ENCODE measurements at regions not wholly inside any gene's neighbourhood (a gene's known extent, or its start where the extent isn't known, plus 50 kb on each side); places are given as distances from the start of the nearest gene placed in this dataset.

GRCh38 chr11:11177156-11177808 lies 175.8 kb downstream of the CSNK2A3 start:
- Mint-ChIP-seq H3K27ac (ENCODE audit: unreplicated experiment) (peak overlapping the region; percentile 89), H3K27me3 (ENCODE audit: low read depth, unreplicated experiment) (peaks cover 2% of the 10 kb centered on the region), H3K9me3 (ENCODE audit: unreplicated experiment) (peaks cover 2% of the 10 kb centered on the region), H3K4me3 (ENCODE audit: unreplicated experiment) (no peak overlapping the region), H3K4me1 (ENCODE audit: low read depth, unreplicated experiment) (peaks cover 45% of the 10 kb centered on the region), H3K36me3 (ENCODE audit: low read depth, unreplicated experiment) (no peaks in the 10 kb centered on the region)
- TF ChIP-seq EZH2 (IDR thresholded peaks at IDR 0.05; ENCODE audit: insufficient read depth, low read length): no peak
- Histone ChIP-seq H3K4me1 (ENCODE audit: insufficient read depth, low read length) (peaks cover 7% of the 10 kb centered on the region), H3K4me3 (ENCODE audit: insufficient read depth, low read depth, low read length) (no peak overlapping the region), H3K79me2 (ENCODE audit: insufficient read depth, low read length) (no peaks in the 10 kb centered on the region), H3K9ac (ENCODE audit: low read length) (no peak overlapping the region), H3K36me3 (ENCODE audit: insufficient read depth, low read length) (no peaks in the 10 kb centered on the region), H4K20me1 (ENCODE audit: insufficient read depth, low read length) (no peaks in the 10 kb centered on the region), H3K9me3 (ENCODE audit: insufficient read depth, low read depth, low read length) (no peaks in the 10 kb centered on the region), H3K27ac (ENCODE audit: low read depth, low read length) (no peak overlapping the region), H3K27me3 (ENCODE audit: insufficient read depth, low read length) (no peaks in the 10 kb centered on the region), H3K4me2 (ENCODE audit: low read length) (no peak overlapping the region), H2AFZ (ENCODE audit: low read depth, low read length) (no peak overlapping the region)
- no peak for FAIRE-seq
- DNase-seq (ENCODE audit: low read depth): no peak

- Histone ChIP-seq H3K36me3 (ENCODE audit: insufficient read depth, low read length) (no peaks in the 10 kb centered on the region), H3K4me2 (ENCODE audit: low read length) (no peak overlapping the region), H4K20me1 (ENCODE audit: insufficient read depth, low read length) (no peaks in the 10 kb centered on the region), H3K4me1 (ENCODE audit: insufficient read depth, low read length) (peaks cover 8% of the 10 kb centered on the region), H3K79me2 (ENCODE audit: insufficient read depth, low read length) (no peaks in the 10 kb centered on the region), H3K27ac (ENCODE audit: low read depth, low read length) (no peak overlapping the region), H3K9ac (ENCODE audit: low read length) (no peak overlapping the region), H3K27me3 (ENCODE audit: insufficient read depth, low read length) (no peaks in the 10 kb centered on the region), H2AFZ (ENCODE audit: low read depth, low read length) (no peak overlapping the region), H3K4me3 (ENCODE audit: insufficient read depth, low read depth, low read length) (no peak overlapping the region), H3K9me3 (ENCODE audit: insufficient read depth, low read depth, low read length) (no peaks in the 10 kb centered on the region)
- TF ChIP-seq, protein P1, sequence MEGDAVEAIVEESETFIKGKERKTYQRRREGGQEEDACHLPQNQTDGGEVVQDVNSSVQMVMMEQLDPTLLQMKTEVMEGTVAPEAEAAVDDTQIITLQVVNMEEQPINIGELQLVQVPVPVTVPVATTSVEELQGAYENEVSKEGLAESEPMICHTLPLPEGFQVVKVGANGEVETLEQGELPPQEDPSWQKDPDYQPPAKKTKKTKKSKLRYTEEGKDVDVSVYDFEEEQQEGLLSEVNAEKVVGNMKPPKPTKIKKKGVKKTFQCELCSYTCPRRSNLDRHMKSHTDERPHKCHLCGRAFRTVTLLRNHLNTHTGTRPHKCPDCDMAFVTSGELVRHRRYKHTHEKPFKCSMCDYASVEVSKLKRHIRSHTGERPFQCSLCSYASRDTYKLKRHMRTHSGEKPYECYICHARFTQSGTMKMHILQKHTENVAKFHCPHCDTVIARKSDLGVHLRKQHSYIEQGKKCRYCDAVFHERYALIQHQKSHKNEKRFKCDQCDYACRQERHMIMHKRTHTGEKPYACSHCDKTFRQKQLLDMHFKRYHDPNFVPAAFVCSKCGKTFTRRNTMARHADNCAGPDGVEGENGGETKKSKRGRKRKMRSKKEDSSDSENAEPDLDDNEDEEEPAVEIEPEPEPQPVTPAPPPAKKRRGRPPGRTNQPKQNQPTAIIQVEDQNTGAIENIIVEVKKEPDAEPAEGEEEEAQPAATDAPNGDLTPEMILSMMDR (IDR thresholded peaks at IDR 0.05; ENCODE audit: insufficient read depth, low read depth, low read length): no peak
- TF ChIP-seq EZH2 (IDR thresholded peaks at IDR 0.05; ENCODE audit: insufficient read depth, low read length): no peak
- Mint-ChIP-seq H3K9me3 (ENCODE audit: unreplicated experiment) (peaks cover 5% of the 10 kb centered on the region), H3K4me3 (ENCODE audit: unreplicated experiment) (no peak overlapping the region), H3K4me1 (ENCODE audit: low read depth, unreplicated experiment) (peaks cover 53% of the 10 kb centered on the region), H3K27me3 (ENCODE audit: low read depth, unreplicated experiment) (peaks cover 2% of the 10 kb centered on the region), H3K27ac (ENCODE audit: unreplicated experiment) (peak overlapping the region; percentile 75), H3K36me3 (ENCODE audit: low read depth, unreplicated experiment) (no peaks in the 10 kb centered on the region)
- DNase-seq (ENCODE audit: low read depth) (no peak), FAIRE-seq (no peak)
These were observed 179.6 kb downstream of the CSNK2A3 start for GRCh38 chr11:11173316-11174025.

GRCh38 chr11:11171854-11172253 lies 181.2 kb downstream of the CSNK2A3 start:
- Mint-ChIP-seq H3K27me3 (ENCODE audit: low read depth, unreplicated experiment) (peaks cover 2% of the 10 kb centered on the region), H3K9me3 (ENCODE audit: unreplicated experiment) (peaks cover 5% of the 10 kb centered on the region), H3K36me3 (ENCODE audit: low read depth, unreplicated experiment) (no peaks in the 10 kb centered on the region), H3K4me1 (ENCODE audit: low read depth, unreplicated experiment) (peaks cover 48% of the 10 kb centered on the region), H3K27ac (ENCODE audit: unreplicated experiment) (peak overlapping the region; percentile 89), H3K4me3 (ENCODE audit: unreplicated experiment) (peak overlapping the region; percentile 34)
- Histone ChIP-seq H3K36me3 (ENCODE audit: insufficient read depth, low read length) (no peaks in the 10 kb centered on the region), H3K4me1 (ENCODE audit: insufficient read depth, low read length) (peaks cover 8% of the 10 kb centered on the region), H3K27me3 (ENCODE audit: insufficient read depth, low read length) (no peaks in the 10 kb centered on the region), H3K9ac (ENCODE audit: low read length) (no peak overlapping the region), H3K4me2 (ENCODE audit: low read length) (peak overlapping the region; percentile 38), H2AFZ (ENCODE audit: low read depth, low read length) (no peak overlapping the region), H4K20me1 (ENCODE audit: insufficient read depth, low read length) (no peaks in the 10 kb centered on the region), H3K9me3 (ENCODE audit: insufficient read depth, low read depth, low read length) (no peaks in the 10 kb centered on the region), H3K79me2 (ENCODE audit: insufficient read depth, low read length) (no peaks in the 10 kb centered on the region), H3K27ac (ENCODE audit: low read depth, low read length) (no peak overlapping the region), H3K4me3 (ENCODE audit: insufficient read depth, low read depth, low read length) (no peak overlapping the region)
- FAIRE-seq: no peak
- TF ChIP-seq, protein P1 (IDR thresholded peaks at IDR 0.05; ENCODE audit: insufficient read depth, low read depth, low read length): no peak
- TF ChIP-seq EZH2 (IDR thresholded peaks at IDR 0.05; ENCODE audit: insufficient read depth, low read length): no peak
- no peak for DNase-seq (ENCODE audit: low read depth)
